NB4 (cell line): ENCODE measurements at regions not wholly inside any gene's neighbourhood (a gene's known extent, or its start where the extent isn't known, plus 50 kb on each side); places are given as distances from the start of the nearest gene placed in this dataset.

Experiments used
- MYC ChIP-seq: IDR thresholded peaks from 2 replicates; pipeline ENCODE4 v1.6.1; 2011; ENCODE audit warnings: low read depth, low read length
- POLR2A ChIP-seq: IDR thresholded peaks from 2 replicates; pipeline ENCODE4 v1.6.1; 2011; ENCODE audit warnings: mild to moderate bottlenecking; ENCODE audit not compliant: insufficient read length; ENCODE audit errors: extremely low read depth
- TF ChIP-seq, protein P1 (sequence below): IDR thresholded peaks from one replicate; pipeline ENCODE4 v1.5.1; 2012; ENCODE audit warnings: low read depth, low read length
- TF ChIP-seq, protein P2 (sequence below): IDR thresholded peaks from 2 replicates; pipeline ENCODE4 v1.6.1; 2011; ENCODE audit warnings: low read depth, low read length

GRCh38 chr16:85347213-85347591, 234.9 kb upstream of the CIBAR2 start:
- TF ChIP-seq, protein P1, sequence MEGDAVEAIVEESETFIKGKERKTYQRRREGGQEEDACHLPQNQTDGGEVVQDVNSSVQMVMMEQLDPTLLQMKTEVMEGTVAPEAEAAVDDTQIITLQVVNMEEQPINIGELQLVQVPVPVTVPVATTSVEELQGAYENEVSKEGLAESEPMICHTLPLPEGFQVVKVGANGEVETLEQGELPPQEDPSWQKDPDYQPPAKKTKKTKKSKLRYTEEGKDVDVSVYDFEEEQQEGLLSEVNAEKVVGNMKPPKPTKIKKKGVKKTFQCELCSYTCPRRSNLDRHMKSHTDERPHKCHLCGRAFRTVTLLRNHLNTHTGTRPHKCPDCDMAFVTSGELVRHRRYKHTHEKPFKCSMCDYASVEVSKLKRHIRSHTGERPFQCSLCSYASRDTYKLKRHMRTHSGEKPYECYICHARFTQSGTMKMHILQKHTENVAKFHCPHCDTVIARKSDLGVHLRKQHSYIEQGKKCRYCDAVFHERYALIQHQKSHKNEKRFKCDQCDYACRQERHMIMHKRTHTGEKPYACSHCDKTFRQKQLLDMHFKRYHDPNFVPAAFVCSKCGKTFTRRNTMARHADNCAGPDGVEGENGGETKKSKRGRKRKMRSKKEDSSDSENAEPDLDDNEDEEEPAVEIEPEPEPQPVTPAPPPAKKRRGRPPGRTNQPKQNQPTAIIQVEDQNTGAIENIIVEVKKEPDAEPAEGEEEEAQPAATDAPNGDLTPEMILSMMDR, result peak; percentile 89
- TF ChIP-seq POLR2A, result no peak
- TF ChIP-seq, protein P2, sequence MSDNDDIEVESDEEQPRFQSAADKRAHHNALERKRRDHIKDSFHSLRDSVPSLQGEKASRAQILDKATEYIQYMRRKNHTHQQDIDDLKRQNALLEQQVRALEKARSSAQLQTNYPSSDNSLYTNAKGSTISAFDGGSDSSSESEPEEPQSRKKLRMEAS, result no peak; the same call in 1 of the 2 replicates
- no peak for TF ChIP-seq MYC
